ENCODE measurements at regions not wholly inside any gene's neighbourhood (a gene's known extent, or its start where the extent isn't known, plus 50 kb on each side); places are given as distances from the start of the nearest gene placed in this dataset.

DNA sequence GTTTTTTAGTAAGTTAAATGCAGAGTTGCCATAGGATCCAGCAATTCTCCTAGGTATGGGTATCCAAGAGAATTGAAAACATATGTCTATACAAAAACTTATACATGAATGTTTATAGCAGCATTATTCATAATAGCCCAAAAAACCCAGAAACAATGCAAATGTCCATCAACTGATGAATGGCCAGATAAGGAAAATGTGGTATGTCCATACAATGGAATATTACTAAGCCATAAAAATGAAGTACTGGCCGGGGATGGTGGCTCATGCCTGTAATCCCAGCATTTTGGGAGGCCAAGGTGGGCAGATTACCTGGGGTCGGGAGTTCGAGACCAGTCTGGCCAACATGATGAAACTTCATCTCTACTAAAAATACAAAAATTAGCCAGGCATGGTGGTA, 156.1 kb upstream of the PSMD7 start:
- TF ChIP-seq ZNF384 (IDR thresholded peaks at IDR 0.05): no peak
- TF ChIP-seq SUZ12 (IDR thresholded peaks at IDR 0.05): no peak
- TF ChIP-seq BHLHE40 (IDR thresholded peaks at IDR 0.05; ENCODE audit: borderline replicate concordance): no peak

Data from HEK293T (cell line).